OCI-LY7 (cell line): ENCODE measurements at regions not wholly inside any gene's neighbourhood (a gene's known extent, or its start where the extent isn't known, plus 50 kb on each side); places are given as distances from the start of the nearest gene placed in this dataset.

Experiments used
- BruUV-seq: library from RNA; stranded (reverse); fragments of 400-500 nt; replicated peaks from 2 replicates; lab custom pipeline; 2021; lab: Mats Ljungman, UMichigan
- CTCF ChIA-PET: fragments of 300-600 bp; sonication (Branson Sonifier 250); formaldehyde crosslinking; loops from one replicate; lab custom pipeline; 2022; ENCODE audit warnings: antibody characterized with exemption; ENCODE audit not compliant: unreplicated experiment; lab: Charles Lee
- POLR2A ChIA-PET: fragments of 300-600 bp; sonication (Branson Sonifier 250); formaldehyde crosslinking; loops from one replicate; lab custom pipeline; 2022; ENCODE audit warnings: antibody characterized with exemption; lab: Charles Lee
- DNase-seq: peaks from one replicate; pipeline ENCODE4 v3.0.0-alpha.2; 2015; ENCODE audit warnings: low spot score
- H2AFZ ChIP-seq: fragments of 200-600 bp; sonication (generic), shearing (Covaris generic); 2 replicates; pipeline ENCODE4 v1.6.1; 2014; ENCODE audit warnings: mild to moderate bottlenecking, antibody characterized with exemption, low read length, moderate library complexity
- H3K27ac ChIP-seq: fragments of 200-600 bp; sonication (generic); 2 replicates; pipeline ENCODE4 v1.5.1; 2014; ENCODE audit warnings: mixed run types, low read depth, mild to moderate bottlenecking, moderate library complexity, low read length, inconsistent platforms; ENCODE audit not compliant: poor library complexity, severe bottlenecking
- H3K36me3 ChIP-seq: fragments of 200-600 bp; sonication (generic); 2 replicates; pipeline ENCODE4 v1.6.1; 2014; ENCODE audit warnings: mild to moderate bottlenecking, antibody characterized with exemption, low read length, moderate library complexity, mixed read lengths; ENCODE audit not compliant: insufficient read depth
- H3K4me1 ChIP-seq: fragments of 200-600 bp; sonication (generic); 2 replicates; pipeline ENCODE4 v1.5.1; 2014; ENCODE audit warnings: mild to moderate bottlenecking, low read length; ENCODE audit not compliant: insufficient read depth, poor library complexity, severe bottlenecking
- H3K4me2 ChIP-seq: fragments of 200-600 bp; sonication (generic); 2 replicates; pipeline ENCODE4 v1.6.1; 2014; ENCODE audit warnings: mild to moderate bottlenecking, low read length
- H3K4me3 ChIP-seq: fragments of 200-600 bp; sonication (generic); 2 replicates; pipeline ENCODE4 v1.5.1; 2014; ENCODE audit warnings: mild to moderate bottlenecking, low read depth, low read length; ENCODE audit not compliant: poor library complexity, severe bottlenecking
- H3K79me2 ChIP-seq: fragments of 200-600 bp; sonication (generic); 2 replicates; pipeline ENCODE4 v1.6.1; 2016; ENCODE audit warnings: low read depth, mild to moderate bottlenecking, low read length, moderate library complexity, mixed read lengths; ENCODE audit not compliant: insufficient read depth
- H3K9me2 ChIP-seq: fragments of 200-600 bp; sonication (generic); 2 replicates; pipeline ENCODE4 v1.6.1; 2016; ENCODE audit warnings: mild to moderate bottlenecking, low read length, mixed read lengths; ENCODE audit not compliant: insufficient read depth
- H3K9me3 ChIP-seq: fragments of 200-600 bp; sonication (generic); 2 replicates; pipeline ENCODE4 v1.6.1; 2014; ENCODE audit warnings: mild to moderate bottlenecking, mixed run types, low read length, mixed read lengths
- H4K20me1 ChIP-seq: fragments of 200-600 bp; sonication (generic); 2 replicates; pipeline ENCODE4 v1.6.1; 2014; ENCODE audit warnings: mild to moderate bottlenecking, antibody characterized with exemption, low read length, moderate library complexity, mixed read lengths; ENCODE audit not compliant: insufficient read depth
- EZH2phosphoT487 ChIP-seq: fragments of 200-600 bp; sonication (generic); IDR thresholded peaks from 2 replicates; pipeline ENCODE4 v1.6.1; 2018; ENCODE audit warnings: low read depth, borderline replicate concordance, mild to moderate bottlenecking, mixed run types, antibody characterized with exemption, low read length, moderate library complexity, mixed read lengths
- intact Hi-C: fragments of 100-400 bp; cut with micrococcal nuclease; formaldehyde crosslinking; loops from one replicate; pipeline ENCODE4 v1.10.0; 2022; ENCODE audit not compliant: unreplicated experiment
- TF ChIP-seq, protein P1 (sequence below): fragments of 200-600 bp; sonication (generic); conservative IDR thresholded peaks from 2 replicates; pipeline ENCODE4 v1.5.1; 2014; ENCODE audit warnings: mild to moderate bottlenecking, antibody characterized with exemption, low read length, moderate library complexity, mixed read lengths

DNA sequence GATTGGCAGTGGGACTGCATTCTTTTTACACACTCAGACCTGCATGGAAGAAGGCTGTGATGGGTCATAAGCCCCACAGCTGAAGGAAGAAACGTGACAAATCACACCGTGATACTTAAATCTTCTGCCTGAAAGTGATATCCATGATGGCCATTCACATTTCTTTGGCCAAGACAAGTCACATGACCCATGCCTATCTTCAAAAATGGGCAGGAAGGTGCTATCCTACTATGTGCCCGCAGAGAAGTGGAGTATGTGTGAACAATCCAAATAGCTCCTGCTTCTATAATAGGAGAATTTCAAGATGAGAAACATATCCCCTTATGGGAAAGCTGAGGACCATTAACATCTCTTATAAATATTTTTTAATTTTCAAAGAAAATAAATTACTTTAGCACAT, 56.6 kb upstream of the TEAD1 start:
- ChIA-PET CTCF (no interaction called here), POLR2A (interaction anchor here (0.6 kb wide), 1 partner anchor 44 kb away, joined by 3 read pairs; no protein-coding TSS in a partner anchor)
- H3K4me1 ChIP-seq: no peaks in the 10 kb centered on the region
- no peaks in the 10 kb centered on the region for H3K9me3 ChIP-seq
- intact Hi-C loops: no loop called here
- TF ChIP-seq EZH2phosphoT487: no peak
- TF ChIP-seq, protein P1, sequence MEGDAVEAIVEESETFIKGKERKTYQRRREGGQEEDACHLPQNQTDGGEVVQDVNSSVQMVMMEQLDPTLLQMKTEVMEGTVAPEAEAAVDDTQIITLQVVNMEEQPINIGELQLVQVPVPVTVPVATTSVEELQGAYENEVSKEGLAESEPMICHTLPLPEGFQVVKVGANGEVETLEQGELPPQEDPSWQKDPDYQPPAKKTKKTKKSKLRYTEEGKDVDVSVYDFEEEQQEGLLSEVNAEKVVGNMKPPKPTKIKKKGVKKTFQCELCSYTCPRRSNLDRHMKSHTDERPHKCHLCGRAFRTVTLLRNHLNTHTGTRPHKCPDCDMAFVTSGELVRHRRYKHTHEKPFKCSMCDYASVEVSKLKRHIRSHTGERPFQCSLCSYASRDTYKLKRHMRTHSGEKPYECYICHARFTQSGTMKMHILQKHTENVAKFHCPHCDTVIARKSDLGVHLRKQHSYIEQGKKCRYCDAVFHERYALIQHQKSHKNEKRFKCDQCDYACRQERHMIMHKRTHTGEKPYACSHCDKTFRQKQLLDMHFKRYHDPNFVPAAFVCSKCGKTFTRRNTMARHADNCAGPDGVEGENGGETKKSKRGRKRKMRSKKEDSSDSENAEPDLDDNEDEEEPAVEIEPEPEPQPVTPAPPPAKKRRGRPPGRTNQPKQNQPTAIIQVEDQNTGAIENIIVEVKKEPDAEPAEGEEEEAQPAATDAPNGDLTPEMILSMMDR: no peak
- no peaks in the 10 kb centered on the region for H4K20me1 ChIP-seq
- no peak overlapping the region for H3K4me3 ChIP-seq
- H3K9me2 ChIP-seq: no peaks in the 10 kb centered on the region
- no peak for DNase-seq
- H2AFZ ChIP-seq: no peak overlapping the region
- no peak overlapping the region for H3K4me2 ChIP-seq
- H3K36me3 ChIP-seq: no peaks in the 10 kb centered on the region
- no peaks in the 10 kb centered on the region for H3K79me2 ChIP-seq
- no peak overlapping the region for H3K27ac ChIP-seq
- no TSS peak for BruUV-seq

DNA sequence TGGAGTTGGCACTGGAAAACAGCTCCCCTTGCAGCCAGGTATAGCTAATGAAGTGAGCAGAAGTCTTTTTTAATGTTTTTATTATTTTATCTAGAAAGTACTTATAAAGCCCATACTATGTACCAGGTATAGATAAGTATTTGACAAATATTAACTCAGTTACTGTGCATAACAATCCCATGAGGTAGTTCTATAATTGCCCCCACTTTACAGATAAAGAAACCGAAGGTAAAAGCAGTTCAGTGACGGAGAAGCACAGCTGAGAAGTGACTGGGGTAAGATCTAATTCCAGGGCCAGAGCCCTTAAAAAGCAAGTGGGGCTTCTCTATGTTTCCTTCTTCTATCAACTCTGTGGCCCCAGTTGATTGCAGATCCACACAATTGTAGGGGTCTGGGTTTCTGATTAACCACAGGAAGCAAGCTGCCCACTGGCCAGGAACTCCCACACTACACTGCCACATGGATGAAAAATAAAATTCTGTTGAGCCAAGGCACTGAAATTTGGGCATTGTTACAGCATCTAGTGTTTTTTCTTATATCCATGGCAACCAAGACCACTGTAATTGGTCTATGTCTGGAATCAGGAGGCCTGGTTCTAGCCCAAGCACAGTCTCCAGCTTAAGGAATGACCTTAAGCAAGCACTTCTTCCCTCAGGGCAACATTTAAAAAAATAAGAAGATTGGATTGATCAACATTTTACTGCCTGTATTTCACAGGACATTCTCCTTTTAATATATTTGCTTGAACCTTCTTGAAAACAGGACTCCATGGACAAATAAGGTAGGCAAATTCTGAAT, 55.3 kb upstream of the TEAD1 start:
- H3K4me1 ChIP-seq: no peaks in the 10 kb centered on the region
- no peak overlapping the region for H3K4me2 ChIP-seq
- CTCF ChIA-PET: no interaction called here
- H2AFZ ChIP-seq: no peak overlapping the region
- no peaks in the 10 kb centered on the region for H3K9me3 ChIP-seq
- TF ChIP-seq, protein P1: no peak
- no peak for TF ChIP-seq EZH2phosphoT487
- H3K79me2 ChIP-seq: no peaks in the 10 kb centered on the region
- no TSS peak for BruUV-seq
- POLR2A ChIA-PET: no interaction called here
- H3K36me3 ChIP-seq: no peaks in the 10 kb centered on the region
- intact Hi-C loops: no loop called here
- no peaks in the 10 kb centered on the region for H4K20me1 ChIP-seq
- H3K9me2 ChIP-seq: no peaks in the 10 kb centered on the region
- H3K4me3 ChIP-seq: no peak overlapping the region
- DNase-seq: no peak
- no peak overlapping the region for H3K27ac ChIP-seq

DNA sequence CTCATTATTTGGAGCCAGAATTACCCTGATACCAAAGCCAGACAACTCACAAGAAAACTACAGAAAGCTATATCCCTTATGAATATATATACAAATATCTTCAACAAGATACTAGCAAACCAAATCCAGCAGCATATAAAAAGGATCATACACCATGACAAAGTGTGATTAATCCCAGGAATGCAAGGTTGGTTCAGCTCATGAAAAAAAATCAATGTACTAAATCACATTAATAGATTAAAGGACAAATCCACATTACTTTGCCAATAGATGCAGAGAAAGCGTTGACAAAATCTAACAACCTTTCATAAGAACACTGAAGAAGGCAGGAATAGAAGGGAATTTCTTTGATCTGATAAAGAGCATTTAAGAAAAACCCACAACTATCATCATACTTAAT, 50.4 kb upstream of the TEAD1 start:
- H4K20me1 ChIP-seq: no peaks in the 10 kb centered on the region
- no peak for DNase-seq
- no peaks in the 10 kb centered on the region for H3K4me1 ChIP-seq
- no peak overlapping the region for H2AFZ ChIP-seq
- intact Hi-C loops: no loop called here
- TF ChIP-seq, protein P1: no peak
- no peak for TF ChIP-seq EZH2phosphoT487
- H3K79me2 ChIP-seq: no peaks in the 10 kb centered on the region
- no peak overlapping the region for H3K4me3 ChIP-seq
- ChIA-PET POLR2A (no interaction called here), CTCF (no interaction called here)
- H3K36me3 ChIP-seq: no peaks in the 10 kb centered on the region
- peaks cover 7% of the 10 kb centered on the region; the same call in 1 of the 2 replicates for H3K9me3 ChIP-seq
- no peaks in the 10 kb centered on the region for H3K9me2 ChIP-seq
- H3K27ac ChIP-seq: no peak overlapping the region
- no TSS peak for BruUV-seq
- H3K4me2 ChIP-seq: no peak overlapping the region
